Neural crest cell (in vitro differentiated cells): ENCODE measurements at regions not wholly inside any gene's neighbourhood (a gene's known extent, or its start where the extent isn't known, plus 50 kb on each side); places are given as distances from the start of the nearest gene placed in this dataset.
"Not testable (repeated sequence)": the region's sequence is repeated elsewhere in the genome, so short reads cannot be mapped to it uniquely, and the experiment has no call there.

ENCODE experiments used
- DNase-seq: peaks from one replicate; pipeline ENCODE4 v3.0.0; 2021; ENCODE audit warnings: low read depth, mixed read lengths, low spot score
- H3K27ac Mint-ChIP-seq: one replicate; pipeline ENCODE4 v1.8.0; 2021; ENCODE audit warnings: mild to moderate bottlenecking, mixed read lengths; ENCODE audit not compliant: unreplicated experiment
- H3K27me3 Mint-ChIP-seq: 2 replicates; pipeline ENCODE4 v1.8.0; 2021; ENCODE audit warnings: low read depth, mild to moderate bottlenecking, mixed read lengths
- H3K36me3 Mint-ChIP-seq: 2 replicates; pipeline ENCODE4 v1.8.0; 2021; ENCODE audit warnings: low read depth, mild to moderate bottlenecking, mixed read lengths
- H3K4me1 Mint-ChIP-seq: 2 replicates; pipeline ENCODE4 v1.8.0; 2021; ENCODE audit warnings: mixed read lengths
- H3K4me3 Mint-ChIP-seq: one replicate; pipeline ENCODE4 v1.8.0; 2021; ENCODE audit warnings: mild to moderate bottlenecking, mixed read lengths
- H3K9me3 Mint-ChIP-seq: 2 replicates; pipeline ENCODE4 v1.8.0; 2021; ENCODE audit warnings: mixed read lengths
- TF ChIP-seq, protein P1 (sequence below): fragments of 200-600 bp; sonication (generic); conservative IDR thresholded peaks from 2 replicates; pipeline ENCODE4 v1.5.0; 2021; ENCODE audit warnings: antibody characterized with exemption, mild to moderate bottlenecking

DNA sequence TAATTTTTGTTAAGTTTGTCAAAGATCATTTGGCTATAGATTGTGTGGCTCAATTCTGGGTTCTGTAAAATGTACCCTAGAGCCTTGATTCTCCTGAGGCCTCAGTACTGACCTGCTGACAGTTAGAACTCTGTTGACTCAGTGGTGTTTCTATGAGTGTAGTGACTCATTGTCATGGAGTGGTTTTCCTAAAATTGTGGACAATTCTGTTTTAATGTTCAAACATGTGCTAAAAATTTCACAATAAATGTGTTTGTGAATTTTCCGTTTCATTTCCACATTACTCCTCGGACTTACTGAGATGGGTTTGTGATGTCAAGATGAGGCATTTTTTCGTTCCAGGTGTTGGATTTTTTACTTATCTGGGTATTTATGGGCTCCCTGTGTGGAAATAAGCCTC, 695.9 kb downstream of the TMEM121 start:
- no peak for DNase-seq
- Mint-ChIP-seq H3K9me3 (peaks cover 32% of the 10 kb centered on the region), H3K4me1 (no peaks in the 10 kb centered on the region), H3K27ac (no peak overlapping the region), H3K4me3 (no peak overlapping the region), H3K36me3 (peaks cover 9% of the 10 kb centered on the region), H3K27me3 (no peaks in the 10 kb centered on the region)
- TF ChIP-seq, protein P1, sequence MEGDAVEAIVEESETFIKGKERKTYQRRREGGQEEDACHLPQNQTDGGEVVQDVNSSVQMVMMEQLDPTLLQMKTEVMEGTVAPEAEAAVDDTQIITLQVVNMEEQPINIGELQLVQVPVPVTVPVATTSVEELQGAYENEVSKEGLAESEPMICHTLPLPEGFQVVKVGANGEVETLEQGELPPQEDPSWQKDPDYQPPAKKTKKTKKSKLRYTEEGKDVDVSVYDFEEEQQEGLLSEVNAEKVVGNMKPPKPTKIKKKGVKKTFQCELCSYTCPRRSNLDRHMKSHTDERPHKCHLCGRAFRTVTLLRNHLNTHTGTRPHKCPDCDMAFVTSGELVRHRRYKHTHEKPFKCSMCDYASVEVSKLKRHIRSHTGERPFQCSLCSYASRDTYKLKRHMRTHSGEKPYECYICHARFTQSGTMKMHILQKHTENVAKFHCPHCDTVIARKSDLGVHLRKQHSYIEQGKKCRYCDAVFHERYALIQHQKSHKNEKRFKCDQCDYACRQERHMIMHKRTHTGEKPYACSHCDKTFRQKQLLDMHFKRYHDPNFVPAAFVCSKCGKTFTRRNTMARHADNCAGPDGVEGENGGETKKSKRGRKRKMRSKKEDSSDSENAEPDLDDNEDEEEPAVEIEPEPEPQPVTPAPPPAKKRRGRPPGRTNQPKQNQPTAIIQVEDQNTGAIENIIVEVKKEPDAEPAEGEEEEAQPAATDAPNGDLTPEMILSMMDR: no peak

DNA sequence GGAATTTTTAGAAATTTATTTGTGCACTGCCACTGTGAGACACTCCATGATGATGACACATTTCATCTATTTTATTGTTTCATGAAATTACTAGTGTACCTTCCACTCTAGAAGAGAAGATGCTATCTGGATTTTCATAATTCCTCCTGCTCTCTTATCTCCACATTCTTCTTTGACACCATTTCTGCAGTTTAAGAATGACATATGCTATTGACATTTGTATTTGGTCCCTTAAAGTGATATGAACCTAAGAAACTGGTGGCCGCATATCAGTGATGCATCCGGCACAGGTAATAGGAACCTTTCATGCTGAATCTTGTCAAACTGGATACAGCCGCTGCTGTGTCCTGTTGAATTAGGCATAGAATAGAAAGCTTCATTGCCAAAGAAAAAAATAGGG, 696.3 kb downstream of the TMEM121 start:
- TF ChIP-seq, protein P1: no peak
- no peaks in the 10 kb centered on the region for H3K4me1 Mint-ChIP-seq
- no peak for DNase-seq
- H3K4me3 Mint-ChIP-seq: no peak overlapping the region
- peaks cover 30% of the 10 kb centered on the region for H3K9me3 Mint-ChIP-seq
- peaks cover 9% of the 10 kb centered on the region for H3K36me3 Mint-ChIP-seq
- H3K27me3 Mint-ChIP-seq: no peaks in the 10 kb centered on the region
- no peak overlapping the region for H3K27ac Mint-ChIP-seq

DNA sequence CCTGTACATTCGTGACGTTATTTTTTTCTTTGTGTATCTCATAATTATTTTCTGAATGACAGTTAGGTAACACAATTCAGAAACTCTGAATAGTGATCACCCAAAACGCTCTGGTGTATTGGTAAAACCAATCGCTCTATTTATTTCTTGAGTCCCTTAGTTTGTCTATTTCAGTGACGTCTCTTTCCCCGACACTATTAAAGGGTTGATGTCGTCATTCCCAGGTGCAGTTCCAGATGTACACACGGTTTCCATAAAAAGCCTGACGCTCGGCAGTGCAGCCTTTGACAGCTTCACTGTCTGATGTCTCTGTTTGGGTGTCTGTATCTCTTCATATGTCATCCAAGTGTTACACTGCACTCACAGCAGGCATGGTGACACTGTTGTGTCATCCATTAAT, 701.4 kb downstream of the TMEM121 start:
- no peaks in the 10 kb centered on the region for H3K4me1 Mint-ChIP-seq
- H3K9me3 Mint-ChIP-seq: peaks cover 29% of the 10 kb centered on the region
- H3K27me3 Mint-ChIP-seq: no peaks in the 10 kb centered on the region
- H3K36me3 Mint-ChIP-seq: peaks cover 5% of the 10 kb centered on the region
- no peak overlapping the region for H3K27ac Mint-ChIP-seq
- TF ChIP-seq, protein P1: no peak
- no peak overlapping the region for H3K4me3 Mint-ChIP-seq
- DNase-seq: no peak

DNA sequence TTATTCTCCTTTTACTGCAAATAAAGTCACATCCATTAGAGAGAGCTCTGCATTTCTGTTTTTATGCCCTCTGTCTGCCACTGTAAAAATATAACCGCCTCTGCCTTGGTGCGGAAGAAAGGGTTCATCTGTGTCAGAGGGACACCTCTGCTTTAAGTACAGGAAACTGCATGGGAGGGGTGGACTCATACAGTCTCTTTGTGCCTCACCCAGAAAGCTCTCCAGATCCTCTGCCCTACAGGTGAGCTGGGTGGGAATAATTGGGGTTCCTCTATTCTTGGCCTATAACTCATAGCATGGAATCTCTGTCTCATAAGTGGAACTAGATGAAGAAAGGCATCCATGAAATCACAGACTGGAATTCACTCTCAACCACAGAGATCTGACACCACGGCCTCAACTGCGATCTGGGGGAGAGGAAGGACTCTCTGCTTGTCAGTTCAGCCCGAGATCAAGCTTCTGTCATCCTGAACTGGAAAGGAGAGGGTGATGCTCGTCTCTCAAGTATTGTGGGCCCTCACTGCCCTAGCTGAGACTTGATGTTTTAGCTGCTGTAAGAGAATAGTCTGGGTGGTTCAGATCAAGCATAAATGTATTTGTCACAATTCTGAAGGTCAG, 702.3 kb downstream of the TMEM121 start:
- DNase-seq: no peak
- Mint-ChIP-seq H3K9me3 (peaks cover 32% of the 10 kb centered on the region), H3K27me3 (no peaks in the 10 kb centered on the region), H3K4me1 (no peaks in the 10 kb centered on the region), H3K36me3 (peaks cover 5% of the 10 kb centered on the region), H3K4me3 (no peak overlapping the region), H3K27ac (no peak overlapping the region)
- TF ChIP-seq, protein P1: no peak

DNA sequence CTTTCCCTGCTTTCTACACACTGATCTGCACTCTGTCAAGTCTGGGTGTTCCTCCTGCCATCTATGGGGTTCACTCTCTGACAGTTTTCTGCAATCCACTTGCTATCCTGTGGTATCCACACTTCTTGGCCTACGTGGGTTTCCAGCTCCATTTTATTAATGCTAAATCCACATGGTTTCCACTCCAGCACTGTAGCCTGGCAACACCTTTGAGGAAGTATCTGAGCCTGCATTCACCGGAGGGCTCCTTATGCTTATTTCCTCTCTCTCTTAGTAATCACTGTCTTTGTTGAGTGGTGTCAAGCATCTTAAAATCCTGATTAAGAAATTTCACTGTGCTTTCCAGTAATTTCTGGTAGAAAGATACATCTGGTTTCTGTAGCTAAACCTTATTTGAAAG, 703.7 kb downstream of the TMEM121 start:
- H3K36me3 Mint-ChIP-seq: peaks cover 4% of the 10 kb centered on the region

DNA sequence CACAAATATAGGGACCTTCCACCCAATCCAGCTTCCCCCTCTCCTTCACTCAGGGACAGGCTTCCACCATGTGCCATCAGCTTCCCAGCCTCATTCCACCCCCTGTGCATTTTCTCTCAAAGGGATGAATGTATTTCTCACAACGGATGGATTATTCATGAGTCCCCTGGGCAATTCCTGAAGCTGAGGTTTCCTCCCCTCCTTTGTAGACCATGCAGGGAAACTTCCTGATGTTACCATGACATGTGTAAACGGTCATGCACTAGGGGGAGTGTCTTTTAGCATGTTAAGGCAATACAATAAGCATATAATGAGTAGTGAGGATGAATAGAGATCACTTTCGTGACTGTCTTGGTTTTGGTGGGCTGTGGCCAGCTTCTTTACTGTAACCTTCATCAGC, 706.8 kb downstream of the TMEM121 start:
- H3K27ac Mint-ChIP-seq, H3K27me3 Mint-ChIP-seq: not testable (repeated sequence)

More for the DNA sequence above, 703.7 kb downstream of the TMEM121 start:
- no peak overlapping the region for H3K27ac Mint-ChIP-seq
- DNase-seq: no peak
- no peaks in the 10 kb centered on the region for H3K4me1 Mint-ChIP-seq
- TF ChIP-seq, protein P1: no peak
- no peak overlapping the region for H3K4me3 Mint-ChIP-seq
- H3K9me3 Mint-ChIP-seq: peaks cover 27% of the 10 kb centered on the region
- H3K27me3 Mint-ChIP-seq: no peaks in the 10 kb centered on the region

DNA sequence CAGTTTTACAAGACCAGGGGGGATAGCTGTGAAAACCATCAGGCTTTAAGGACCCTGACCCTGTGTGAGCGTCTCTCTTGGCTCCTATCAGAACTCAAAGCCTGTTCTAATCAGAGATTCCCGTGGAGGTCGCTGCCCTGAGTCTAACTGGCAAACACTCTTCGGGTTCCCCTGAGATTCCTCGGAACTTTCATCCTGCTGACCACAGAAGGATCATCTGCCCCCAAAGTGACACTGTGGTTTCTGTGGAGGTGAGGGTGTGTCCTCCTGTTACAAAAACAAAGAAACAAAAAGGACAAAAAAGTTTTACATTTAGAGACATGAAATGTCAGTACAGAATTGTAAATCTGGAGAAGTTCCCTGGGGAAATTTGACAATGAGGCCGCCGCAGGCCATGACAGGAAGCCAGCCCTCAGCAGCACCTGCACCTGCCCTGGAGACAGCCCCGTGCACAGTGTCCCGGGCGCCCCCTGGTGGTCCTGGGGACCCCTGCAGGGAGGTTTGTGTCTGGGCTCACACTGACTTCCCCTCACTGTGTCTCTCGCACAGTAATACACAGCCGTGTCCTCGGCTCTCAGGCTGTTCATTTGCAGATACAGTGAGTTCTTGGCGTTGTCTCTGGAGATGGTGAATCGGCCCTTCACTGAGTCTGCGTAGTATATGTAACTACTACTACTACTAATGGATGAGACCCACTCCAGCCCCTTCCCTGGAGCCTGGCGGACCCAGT, 708.3 kb downstream of the TMEM121 start:
- not testable (repeated sequence) for H3K27me3 Mint-ChIP-seq, H3K4me3 Mint-ChIP-seq, H3K36me3 Mint-ChIP-seq, H3K4me1 Mint-ChIP-seq, H3K27ac Mint-ChIP-seq, DNase-seq
- H3K9me3 Mint-ChIP-seq: peaks cover 19% of the 10 kb centered on the region

More for the DNA sequence above, 706.8 kb downstream of the TMEM121 start:
- not testable (repeated sequence) for H3K4me3 Mint-ChIP-seq, H3K36me3 Mint-ChIP-seq, DNase-seq, H3K4me1 Mint-ChIP-seq
- H3K9me3 Mint-ChIP-seq: peaks cover 24% of the 10 kb centered on the region
